Fibroblast of villous mesenchyme (primary cell): ENCODE measurements at regions not wholly inside any gene's neighbourhood (a gene's known extent, or its start where the extent isn't known, plus 50 kb on each side); places are given as distances from the start of the nearest gene placed in this dataset.

Experiments
- DNase-seq: peaks from one replicate; pipeline ENCODE4 v3.0.0-alpha.2; 2010; ENCODE audit warnings: low read depth
- H3K4me3 ChIP-seq: 2 replicates; pipeline ENCODE4 v1.5.1; 2011; ENCODE audit warnings: low read depth, mild to moderate bottlenecking, low read length
- TF ChIP-seq, protein P1 (sequence below): IDR thresholded peaks from 2 replicates; pipeline ENCODE4 v1.5.1; 2012; ENCODE audit warnings: low read depth, mild to moderate bottlenecking, low read length; ENCODE audit not compliant: insufficient read depth

DNA sequence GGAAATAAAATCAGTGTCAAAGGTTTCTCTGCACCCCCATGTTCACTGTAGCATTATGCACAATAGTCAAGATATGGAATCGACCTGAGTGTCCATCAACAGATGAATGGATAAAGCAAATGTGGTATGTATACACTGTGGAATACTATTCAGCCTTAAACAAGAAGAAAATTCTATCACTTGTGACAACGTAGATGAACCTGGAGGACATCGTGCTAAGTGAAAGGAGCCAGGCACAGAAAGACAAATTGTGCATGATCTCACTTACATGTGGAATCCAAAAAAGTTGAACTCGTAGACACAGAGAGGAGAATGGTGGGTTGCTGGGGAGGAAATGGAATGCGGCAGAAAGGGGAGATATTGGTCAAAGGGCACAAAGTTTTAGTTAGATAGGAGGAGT, 136.3 kb upstream of the ESR1 start:
- DNase-seq, result no peak
- H3K4me3 ChIP-seq, result no peak overlapping the region
- TF ChIP-seq, protein P1, sequence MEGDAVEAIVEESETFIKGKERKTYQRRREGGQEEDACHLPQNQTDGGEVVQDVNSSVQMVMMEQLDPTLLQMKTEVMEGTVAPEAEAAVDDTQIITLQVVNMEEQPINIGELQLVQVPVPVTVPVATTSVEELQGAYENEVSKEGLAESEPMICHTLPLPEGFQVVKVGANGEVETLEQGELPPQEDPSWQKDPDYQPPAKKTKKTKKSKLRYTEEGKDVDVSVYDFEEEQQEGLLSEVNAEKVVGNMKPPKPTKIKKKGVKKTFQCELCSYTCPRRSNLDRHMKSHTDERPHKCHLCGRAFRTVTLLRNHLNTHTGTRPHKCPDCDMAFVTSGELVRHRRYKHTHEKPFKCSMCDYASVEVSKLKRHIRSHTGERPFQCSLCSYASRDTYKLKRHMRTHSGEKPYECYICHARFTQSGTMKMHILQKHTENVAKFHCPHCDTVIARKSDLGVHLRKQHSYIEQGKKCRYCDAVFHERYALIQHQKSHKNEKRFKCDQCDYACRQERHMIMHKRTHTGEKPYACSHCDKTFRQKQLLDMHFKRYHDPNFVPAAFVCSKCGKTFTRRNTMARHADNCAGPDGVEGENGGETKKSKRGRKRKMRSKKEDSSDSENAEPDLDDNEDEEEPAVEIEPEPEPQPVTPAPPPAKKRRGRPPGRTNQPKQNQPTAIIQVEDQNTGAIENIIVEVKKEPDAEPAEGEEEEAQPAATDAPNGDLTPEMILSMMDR, result no peak

DNA sequence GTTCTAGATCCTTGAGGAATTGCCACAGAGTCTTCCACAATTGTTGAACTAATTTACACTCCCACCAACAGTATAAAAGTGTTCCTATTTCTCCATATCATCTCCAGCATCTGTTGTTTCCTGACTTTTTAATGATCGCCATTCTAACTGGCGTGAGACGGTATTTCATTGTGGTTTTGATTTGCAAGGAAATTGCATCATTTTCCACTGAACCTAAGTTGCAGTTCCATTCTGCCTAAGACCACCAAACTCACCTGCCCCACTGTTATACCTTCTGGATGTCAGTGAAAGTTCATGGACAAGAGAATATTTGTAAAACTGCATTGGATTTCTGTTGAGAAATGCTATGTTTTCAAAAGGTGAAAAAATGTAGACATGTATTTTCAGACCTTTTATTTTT, 132.9 kb upstream of the ESR1 start:
- H3K4me3 ChIP-seq, result no peak overlapping the region
- no peak for DNase-seq
- TF ChIP-seq, protein P1, result no peak

DNA sequence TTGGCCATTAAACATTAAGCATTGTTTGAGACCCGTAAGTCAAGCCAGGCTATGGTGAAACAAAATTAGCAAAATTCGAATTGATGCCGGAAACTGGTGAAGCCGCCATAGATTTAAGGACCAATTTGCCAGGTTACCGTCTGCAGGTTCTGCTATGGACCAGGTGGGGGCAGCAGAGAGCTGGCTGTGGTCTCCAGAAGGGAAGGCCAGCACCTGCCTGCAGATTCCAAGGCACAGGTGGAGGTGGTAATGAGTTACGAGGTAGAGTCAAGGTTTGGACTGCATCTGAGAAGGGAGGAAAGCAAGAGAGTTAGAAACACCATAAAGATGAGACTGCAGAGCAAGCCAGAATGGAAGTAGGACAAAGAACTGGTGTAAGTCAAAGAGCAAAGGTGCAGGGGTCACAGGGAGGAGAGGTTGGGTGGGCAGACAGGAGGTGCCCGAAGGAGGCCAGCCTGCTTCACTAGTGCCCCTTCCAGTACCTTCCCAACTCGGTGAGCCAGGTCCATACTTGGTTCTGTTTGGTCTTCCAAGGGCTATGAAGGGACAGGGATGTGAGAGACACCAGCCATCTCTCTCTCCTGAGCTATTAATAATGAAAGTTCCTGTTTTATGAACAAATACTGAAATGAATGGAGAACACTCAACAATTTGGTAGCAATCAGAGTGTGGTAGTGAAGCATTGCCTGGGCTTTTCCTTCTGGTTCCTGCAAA, 131.6 kb upstream of the ESR1 start:
- DNase-seq, result no peak
- H3K4me3 ChIP-seq, result no peak overlapping the region
- TF ChIP-seq, protein P1, result peak; percentile 86

DNA sequence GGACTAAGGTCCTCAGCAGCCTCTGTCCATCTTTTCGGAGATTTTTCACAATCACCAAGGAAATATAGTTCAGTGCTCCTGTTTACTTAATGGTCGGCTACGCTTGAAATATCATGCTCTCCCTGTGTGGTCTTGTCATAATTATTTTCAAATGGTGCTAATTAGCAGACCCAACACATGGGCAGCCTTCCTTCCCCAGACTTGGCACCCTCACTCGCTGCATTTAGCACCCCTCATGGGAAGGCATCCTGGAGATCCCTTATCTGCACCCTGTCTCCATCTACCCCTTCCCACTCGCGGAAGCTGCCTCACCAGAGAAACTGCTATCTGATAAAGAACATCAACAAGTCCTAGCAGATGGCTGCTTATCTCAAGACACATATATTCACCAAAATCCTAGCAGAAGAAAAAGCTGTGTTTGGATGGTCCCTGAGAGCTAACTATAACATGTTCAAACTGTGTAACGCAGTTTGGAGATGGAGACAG, 131.0 kb upstream of the ESR1 start:
- H3K4me3 ChIP-seq, result no peak overlapping the region
- TF ChIP-seq, protein P1, result no peak
- DNase-seq, result no peak

DNA sequence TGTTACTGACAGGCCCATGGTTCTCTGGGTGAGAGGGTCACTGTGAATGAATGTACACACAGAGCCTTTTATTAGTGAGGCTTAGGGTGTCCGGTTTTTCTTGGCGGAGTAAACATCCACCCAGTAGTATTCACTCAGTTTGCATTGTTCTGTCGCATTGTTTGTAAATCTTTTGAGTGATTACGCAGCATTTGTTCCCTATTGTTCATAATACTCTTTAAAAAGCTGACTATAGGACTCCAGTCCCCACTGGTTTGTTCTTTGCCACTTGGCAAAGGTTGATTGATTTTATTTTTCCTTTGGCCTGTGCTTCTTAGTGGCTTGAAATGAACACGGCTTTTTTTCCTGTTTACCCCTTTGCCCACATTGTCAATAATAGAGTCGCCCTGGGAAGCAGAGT, 130.1 kb upstream of the ESR1 start:
- TF ChIP-seq, protein P1, result no peak
- DNase-seq, result no peak
- no peak overlapping the region for H3K4me3 ChIP-seq

DNA sequence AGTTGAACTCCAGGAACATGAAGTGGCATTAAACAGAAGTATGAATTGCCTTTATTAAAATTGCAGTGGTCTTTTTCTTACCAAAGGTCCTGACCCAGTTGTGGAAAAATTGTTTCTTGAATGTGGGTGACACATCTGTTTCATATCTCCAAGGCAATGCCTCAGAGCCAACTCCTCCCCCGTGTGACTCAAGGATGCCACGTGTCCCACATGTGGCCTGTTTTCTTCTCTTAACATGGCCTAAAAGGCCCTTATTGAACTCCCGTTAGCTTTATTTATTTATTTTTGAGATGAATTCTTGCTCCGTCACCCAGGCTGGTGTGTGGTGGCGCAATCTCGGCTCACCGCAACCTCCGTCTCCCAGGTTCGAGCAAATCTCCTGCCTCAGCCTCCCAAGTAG, 128.4 kb upstream of the ESR1 start:
- DNase-seq, result peak; percentile 91
- no peak overlapping the region for H3K4me3 ChIP-seq
- TF ChIP-seq, protein P1, result no peak

DNA sequence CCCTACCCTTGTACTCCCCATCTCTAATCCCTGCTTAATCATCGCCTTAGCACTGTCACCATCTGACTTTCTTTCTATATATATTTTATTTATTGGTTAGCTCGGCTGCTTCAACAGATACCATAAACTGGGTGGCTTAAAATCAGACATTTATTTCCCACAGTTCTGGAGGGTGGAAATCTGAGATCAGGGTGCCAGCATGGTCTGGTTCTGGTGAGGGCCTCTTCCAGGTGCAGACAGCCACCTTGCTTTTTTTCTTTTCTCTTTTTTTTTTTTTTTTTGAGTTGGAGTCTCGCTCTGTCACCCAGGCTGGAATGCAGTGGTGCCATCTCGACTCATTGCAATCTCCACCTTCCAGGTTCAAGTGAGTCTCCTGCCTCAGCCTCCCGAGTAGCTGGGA, 127.5 kb upstream of the ESR1 start:
- no peak overlapping the region for H3K4me3 ChIP-seq
- no peak for DNase-seq
- TF ChIP-seq, protein P1, result no peak
